Ishikawa (cell line): ENCODE measurements at regions not wholly inside any gene's neighbourhood (a gene's known extent, or its start where the extent isn't known, plus 50 kb on each side); places are given as distances from the start of the nearest gene placed in this dataset.
A peak's percentile ranks its signal among the peaks of the same experiment; 100 is the strongest.

ENCODE experiments used
- CEBPB ChIP-seq: IDR thresholded peaks from 2 replicates; pipeline ENCODE4 v1.6.1; 2012
- CREB1 ChIP-seq: IDR thresholded peaks from 2 replicates; pipeline ENCODE4 v1.6.1; 2012; ENCODE audit warnings: low read depth
- EGR1 ChIP-seq: IDR thresholded peaks from 2 replicates; pipeline ENCODE4 v1.6.1; 2012
- EP300 ChIP-seq: IDR thresholded peaks from 2 replicates; pipeline ENCODE4 v1.6.1; 2012; ENCODE audit warnings: borderline replicate concordance
- FOXM1 ChIP-seq: IDR thresholded peaks from 2 replicates; pipeline ENCODE4 v1.6.1; 2012; ENCODE audit warnings: low read depth, borderline replicate concordance
- MAX ChIP-seq: IDR thresholded peaks from 2 replicates; pipeline ENCODE4 v1.6.1; 2012
- NFIC ChIP-seq: IDR thresholded peaks from 2 replicates; pipeline ENCODE4 v1.6.1; 2012
- RAD21 ChIP-seq: IDR thresholded peaks from 2 replicates; pipeline ENCODE4 v1.6.1; 2012; ENCODE audit warnings: low read depth
- REST ChIP-seq: IDR thresholded peaks from 2 replicates; pipeline ENCODE4 v1.6.1; 2012; ENCODE audit warnings: low read depth, mild to moderate bottlenecking
- TAF1 ChIP-seq: IDR thresholded peaks from 2 replicates; pipeline ENCODE4 v1.6.1; 2012; ENCODE audit warnings: low read depth, mild to moderate bottlenecking
- TCF12 ChIP-seq: IDR thresholded peaks from 2 replicates; pipeline ENCODE4 v1.6.1; 2012; ENCODE audit warnings: low read depth
- TEAD4 ChIP-seq: IDR thresholded peaks from 2 replicates; pipeline ENCODE4 v1.6.1; 2012
- YY1 ChIP-seq: IDR thresholded peaks from 2 replicates; pipeline ENCODE4 v1.6.1; 2012; ENCODE audit warnings: low read depth
- ZBTB7A ChIP-seq: IDR thresholded peaks from 2 replicates; pipeline ENCODE4 v1.6.1; 2012; ENCODE audit warnings: low read depth
- TF ChIP-seq, protein P1 (sequence below): IDR thresholded peaks from 2 replicates; pipeline ENCODE4 v1.6.1; 2012

DNA sequence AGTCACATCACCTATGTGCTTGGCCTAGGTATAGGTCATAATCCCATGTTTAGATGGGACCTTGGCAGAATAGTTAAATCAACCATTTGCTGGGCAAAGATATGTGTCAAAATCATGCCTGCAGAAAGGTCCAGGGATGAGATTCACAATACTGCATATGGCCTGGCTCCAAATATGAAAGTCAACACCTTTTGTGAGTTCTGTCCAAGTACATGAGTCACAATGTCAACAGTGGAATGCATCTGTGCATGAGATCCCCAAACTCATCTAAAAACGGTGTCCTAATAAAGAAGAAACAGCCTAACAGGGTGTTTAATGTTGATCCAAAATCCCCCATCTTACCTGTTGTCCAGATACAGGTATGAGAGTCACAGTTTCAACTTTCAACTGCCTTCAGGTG lies 1847.5 kb downstream of the TP53TG3F start:
- TF ChIP-seq NFIC (peak; percentile 52; the same call in 1 of the 2 replicates), REST (no peak)

- TF ChIP-seq ZBTB7A (no peak), CREB1 (no peak), EP300 (no peak), REST (no peak), TEAD4 (no peak), EGR1 (no peak)
- TF ChIP-seq, protein P1, sequence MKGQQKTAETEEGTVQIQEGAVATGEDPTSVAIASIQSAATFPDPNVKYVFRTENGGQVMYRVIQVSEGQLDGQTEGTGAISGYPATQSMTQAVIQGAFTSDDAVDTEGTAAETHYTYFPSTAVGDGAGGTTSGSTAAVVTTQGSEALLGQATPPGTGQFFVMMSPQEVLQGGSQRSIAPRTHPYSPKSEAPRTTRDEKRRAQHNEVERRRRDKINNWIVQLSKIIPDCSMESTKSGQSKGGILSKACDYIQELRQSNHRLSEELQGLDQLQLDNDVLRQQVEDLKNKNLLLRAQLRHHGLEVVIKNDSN, result no peak
These were observed 1849.3 kb downstream of the TP53TG3F start for GRCh38 chr16:35308674-35309073.

DNA sequence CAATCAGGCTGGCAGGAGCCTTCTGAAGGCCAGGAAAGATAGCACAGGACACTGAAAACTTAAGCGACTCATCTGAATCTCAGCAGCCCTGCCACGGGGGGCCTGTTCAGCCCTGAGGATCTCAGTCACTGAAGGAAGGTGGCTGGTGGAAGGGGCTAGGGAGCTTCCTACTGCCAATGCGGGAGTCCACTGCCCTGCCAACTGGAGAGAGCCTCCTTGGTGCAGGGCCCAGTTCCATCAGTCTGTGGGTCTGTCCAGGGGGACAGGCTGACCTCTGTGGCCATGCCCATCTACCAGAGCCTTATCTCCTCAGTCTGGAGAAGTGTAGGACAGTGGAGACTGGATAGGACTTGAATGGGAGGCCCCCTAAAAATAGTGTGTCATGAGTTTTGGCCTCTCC lies 1851.6 kb downstream of the TP53TG3F start:
- TF ChIP-seq, protein P1, result no peak
- TF ChIP-seq EP300 (no peak), NFIC (no peak), CEBPB (no peak), YY1 (no peak)

DNA sequence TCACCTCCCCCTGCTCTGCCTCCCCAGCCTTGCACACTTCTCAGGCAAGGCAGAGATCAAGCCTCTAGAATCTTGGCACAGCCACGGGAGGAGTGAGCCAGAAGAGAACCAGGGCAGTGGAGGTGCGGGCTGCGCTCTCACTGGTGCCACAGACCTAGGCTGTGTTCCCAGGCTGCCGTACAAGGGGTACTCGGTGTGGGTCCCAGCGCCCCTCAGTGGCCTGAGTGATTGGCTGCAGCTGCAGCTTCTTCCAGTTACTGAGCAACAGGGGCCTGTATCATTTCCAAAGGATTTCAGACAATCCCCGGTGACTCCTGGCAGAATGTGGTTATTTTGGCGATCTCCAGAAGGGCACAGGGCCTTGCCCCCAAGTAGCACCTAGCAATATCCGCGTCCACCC lies 1852.1 kb downstream of the TP53TG3F start:
- TF ChIP-seq RAD21 (peak; percentile 25; the same call in 1 of the 2 replicates), MAX (no peak)

DNA sequence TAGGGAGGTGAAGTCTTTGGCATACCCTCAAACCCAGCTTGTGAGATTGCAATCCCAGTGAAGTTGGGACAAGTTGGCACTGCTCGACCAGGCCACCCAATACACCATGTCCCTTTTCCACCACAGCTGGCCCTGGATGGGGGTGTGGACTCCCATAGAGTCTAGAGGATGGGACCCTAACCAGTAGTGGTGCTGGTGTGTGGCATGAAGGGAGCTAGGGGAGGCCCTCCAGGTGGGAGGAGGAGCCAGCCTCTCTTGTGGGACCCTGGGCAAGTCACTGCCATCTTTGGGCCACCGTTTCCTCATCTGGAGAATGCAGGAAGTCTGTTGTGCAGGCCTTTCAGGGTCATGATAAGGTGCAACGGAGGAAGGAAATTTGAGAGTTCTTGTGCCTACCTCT lies 1854.9 kb downstream of the TP53TG3F start:
- TF ChIP-seq TCF12 (no peak), ZBTB7A (no peak), RAD21 (no peak), EP300 (no peak), FOXM1 (no peak)

- TF ChIP-seq TAF1, result no peak
- no peak for TF ChIP-seq TCF12
- no peak for TF ChIP-seq NFIC
- TF ChIP-seq ZBTB7A, result no peak
- no peak for TF ChIP-seq MAX
- no peak for TF ChIP-seq TEAD4
- TF ChIP-seq FOXM1, result no peak
These were observed 1860.3 kb downstream of the TP53TG3F start for GRCh38 chr16:35319536-35320192.

DNA sequence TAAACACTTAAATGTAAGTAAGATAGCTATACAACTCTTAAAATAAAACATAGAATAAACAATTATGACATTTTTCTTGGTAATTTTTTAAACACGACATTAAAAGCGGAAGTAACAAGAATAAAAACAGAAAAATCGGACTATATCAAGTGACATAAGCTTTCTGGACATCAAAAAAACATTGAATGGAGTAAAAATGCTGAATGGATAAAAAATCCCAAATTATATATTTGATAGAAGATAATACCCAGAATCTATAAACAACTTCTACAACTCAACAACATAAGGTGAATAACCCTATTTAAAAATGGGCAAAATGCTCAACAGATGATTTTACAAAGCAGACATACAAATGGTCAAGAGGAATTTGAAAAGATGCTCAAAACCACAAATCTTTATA lies 1866.5 kb downstream of the TP53TG3F start:
- no peak for TF ChIP-seq EGR1
- TF ChIP-seq TEAD4, result no peak
- no peak for TF ChIP-seq EP300
- TF ChIP-seq REST, result no peak
- TF ChIP-seq CEBPB, result no peak
- TF ChIP-seq CREB1, result no peak
- TF ChIP-seq YY1, result no peak
- no peak for TF ChIP-seq FOXM1
- TF ChIP-seq MAX, result no peak
- no peak for TF ChIP-seq ZBTB7A
- TF ChIP-seq TCF12, result no peak
- TF ChIP-seq, protein P1, result no peak
- no peak for TF ChIP-seq RAD21
- TF ChIP-seq TAF1, result no peak
- TF ChIP-seq NFIC, result no peak
